Upper lobe of left lung (tissue), 4 donors: ENCODE measurements at regions not wholly inside any gene's neighbourhood (a gene's known extent, or its start where the extent isn't known, plus 50 kb on each side); places are given as distances from the start of the nearest gene placed in this dataset.

ENCODE experiments used
- POLR2A ChIP-seq, 4 donors: fragments of 450-650 bp; IDR thresholded peaks; one replicate each; pipeline ENCODE4 v1.5.1; 2016 to 2017; ENCODE audit warnings: antibody characterized with exemption in 4 of 4, mild to moderate bottlenecking in 2 of 4
- TF ChIP-seq, protein P1 (sequence below), 6 experiments: fragments of 450-650 bp in 4 of 6; fragments of 200-600 bp in 2 of 6; sonication (generic) in 2 of 6; IDR thresholded peaks; one replicate each; pipeline ENCODE4 v1.5.1; 2016 to 2019; ENCODE audit warnings: antibody characterized with exemption in 6 of 6

DNA sequence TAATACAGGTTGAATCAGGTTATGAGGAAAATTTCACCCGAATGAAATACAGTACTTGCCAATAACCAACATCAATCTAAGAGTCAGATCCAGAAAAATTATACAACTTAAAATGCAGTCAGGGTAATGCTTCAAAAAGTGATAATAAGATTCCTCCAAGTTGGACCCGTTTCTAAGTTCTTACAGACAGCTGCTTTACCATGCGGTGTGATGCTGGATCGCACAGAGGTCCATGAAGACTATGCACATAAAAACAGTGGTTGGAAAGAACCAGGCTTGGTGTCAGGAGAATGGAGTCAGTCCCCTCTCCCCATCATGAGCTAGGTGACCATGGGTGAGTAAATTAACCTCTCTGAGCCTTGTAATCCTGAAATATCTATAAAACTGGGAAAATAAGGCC, 261.3 kb downstream of the QDPR start:
- TF ChIP-seq, protein P1, sequence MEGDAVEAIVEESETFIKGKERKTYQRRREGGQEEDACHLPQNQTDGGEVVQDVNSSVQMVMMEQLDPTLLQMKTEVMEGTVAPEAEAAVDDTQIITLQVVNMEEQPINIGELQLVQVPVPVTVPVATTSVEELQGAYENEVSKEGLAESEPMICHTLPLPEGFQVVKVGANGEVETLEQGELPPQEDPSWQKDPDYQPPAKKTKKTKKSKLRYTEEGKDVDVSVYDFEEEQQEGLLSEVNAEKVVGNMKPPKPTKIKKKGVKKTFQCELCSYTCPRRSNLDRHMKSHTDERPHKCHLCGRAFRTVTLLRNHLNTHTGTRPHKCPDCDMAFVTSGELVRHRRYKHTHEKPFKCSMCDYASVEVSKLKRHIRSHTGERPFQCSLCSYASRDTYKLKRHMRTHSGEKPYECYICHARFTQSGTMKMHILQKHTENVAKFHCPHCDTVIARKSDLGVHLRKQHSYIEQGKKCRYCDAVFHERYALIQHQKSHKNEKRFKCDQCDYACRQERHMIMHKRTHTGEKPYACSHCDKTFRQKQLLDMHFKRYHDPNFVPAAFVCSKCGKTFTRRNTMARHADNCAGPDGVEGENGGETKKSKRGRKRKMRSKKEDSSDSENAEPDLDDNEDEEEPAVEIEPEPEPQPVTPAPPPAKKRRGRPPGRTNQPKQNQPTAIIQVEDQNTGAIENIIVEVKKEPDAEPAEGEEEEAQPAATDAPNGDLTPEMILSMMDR (IDR thresholded peaks at IDR 0.05): no peak
- TF ChIP-seq POLR2A (IDR thresholded peaks at IDR 0.05): no peak
